ENCODE measurements at regions not wholly inside any gene's neighbourhood (a gene's known extent, or its start where the extent isn't known, plus 50 kb on each side); places are given as distances from the start of the nearest gene placed in this dataset.
"Not testable (repeated sequence)": the region's sequence is repeated elsewhere in the genome, so short reads cannot be mapped to it uniquely, and the experiment has no call there.

DNA sequence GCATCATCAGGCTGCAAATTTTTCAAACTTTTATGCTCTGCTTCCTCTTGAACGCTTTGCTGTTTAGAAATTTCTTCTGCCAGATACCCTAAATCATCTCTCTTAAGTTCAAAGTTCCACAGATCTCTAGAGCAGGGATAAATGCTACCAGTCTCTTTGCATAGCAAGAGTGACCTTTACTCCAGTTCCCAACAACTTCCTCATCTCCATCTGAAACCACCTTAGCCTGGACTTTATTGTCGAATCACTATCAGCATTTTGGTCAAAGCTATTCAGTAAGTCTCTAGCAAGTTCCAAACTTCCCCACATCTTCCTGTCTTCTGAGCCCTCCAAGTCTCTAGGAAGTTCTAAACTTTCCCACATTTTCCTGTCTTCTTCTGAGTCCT is 170.9 kb downstream of the MAIP1 start:
- TF ChIP-seq, protein P1, sequence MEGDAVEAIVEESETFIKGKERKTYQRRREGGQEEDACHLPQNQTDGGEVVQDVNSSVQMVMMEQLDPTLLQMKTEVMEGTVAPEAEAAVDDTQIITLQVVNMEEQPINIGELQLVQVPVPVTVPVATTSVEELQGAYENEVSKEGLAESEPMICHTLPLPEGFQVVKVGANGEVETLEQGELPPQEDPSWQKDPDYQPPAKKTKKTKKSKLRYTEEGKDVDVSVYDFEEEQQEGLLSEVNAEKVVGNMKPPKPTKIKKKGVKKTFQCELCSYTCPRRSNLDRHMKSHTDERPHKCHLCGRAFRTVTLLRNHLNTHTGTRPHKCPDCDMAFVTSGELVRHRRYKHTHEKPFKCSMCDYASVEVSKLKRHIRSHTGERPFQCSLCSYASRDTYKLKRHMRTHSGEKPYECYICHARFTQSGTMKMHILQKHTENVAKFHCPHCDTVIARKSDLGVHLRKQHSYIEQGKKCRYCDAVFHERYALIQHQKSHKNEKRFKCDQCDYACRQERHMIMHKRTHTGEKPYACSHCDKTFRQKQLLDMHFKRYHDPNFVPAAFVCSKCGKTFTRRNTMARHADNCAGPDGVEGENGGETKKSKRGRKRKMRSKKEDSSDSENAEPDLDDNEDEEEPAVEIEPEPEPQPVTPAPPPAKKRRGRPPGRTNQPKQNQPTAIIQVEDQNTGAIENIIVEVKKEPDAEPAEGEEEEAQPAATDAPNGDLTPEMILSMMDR (IDR thresholded peaks at IDR 0.05): not testable (repeated sequence)
- not testable (repeated sequence) for TF ChIP-seq EP300, POLR2AphosphoS5, POLR2A (IDR thresholded peaks at IDR 0.05)
